ENCODE measurements at regions not wholly inside any gene's neighbourhood (a gene's known extent, or its start where the extent isn't known, plus 50 kb on each side); places are given as distances from the start of the nearest gene placed in this dataset.

DNA sequence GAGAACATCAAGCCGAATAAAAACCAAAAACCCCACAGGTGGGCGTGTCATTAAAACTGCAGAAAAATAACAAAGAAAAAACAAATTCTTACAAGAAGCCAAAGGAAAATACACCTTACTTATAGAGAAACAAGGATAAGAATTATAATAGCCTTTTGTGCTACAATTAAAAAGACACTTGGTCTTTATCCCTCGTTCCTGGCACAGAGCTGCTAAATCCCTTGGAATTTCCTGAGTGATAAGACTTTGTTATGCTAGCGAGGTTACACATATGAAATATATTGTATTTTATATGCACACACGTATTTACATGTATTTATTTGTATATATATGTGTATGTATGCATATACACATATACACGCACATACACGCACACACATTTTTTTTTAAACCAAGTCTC, 325.3 kb upstream of the TFPI start:
- TF ChIP-seq, protein P1, sequence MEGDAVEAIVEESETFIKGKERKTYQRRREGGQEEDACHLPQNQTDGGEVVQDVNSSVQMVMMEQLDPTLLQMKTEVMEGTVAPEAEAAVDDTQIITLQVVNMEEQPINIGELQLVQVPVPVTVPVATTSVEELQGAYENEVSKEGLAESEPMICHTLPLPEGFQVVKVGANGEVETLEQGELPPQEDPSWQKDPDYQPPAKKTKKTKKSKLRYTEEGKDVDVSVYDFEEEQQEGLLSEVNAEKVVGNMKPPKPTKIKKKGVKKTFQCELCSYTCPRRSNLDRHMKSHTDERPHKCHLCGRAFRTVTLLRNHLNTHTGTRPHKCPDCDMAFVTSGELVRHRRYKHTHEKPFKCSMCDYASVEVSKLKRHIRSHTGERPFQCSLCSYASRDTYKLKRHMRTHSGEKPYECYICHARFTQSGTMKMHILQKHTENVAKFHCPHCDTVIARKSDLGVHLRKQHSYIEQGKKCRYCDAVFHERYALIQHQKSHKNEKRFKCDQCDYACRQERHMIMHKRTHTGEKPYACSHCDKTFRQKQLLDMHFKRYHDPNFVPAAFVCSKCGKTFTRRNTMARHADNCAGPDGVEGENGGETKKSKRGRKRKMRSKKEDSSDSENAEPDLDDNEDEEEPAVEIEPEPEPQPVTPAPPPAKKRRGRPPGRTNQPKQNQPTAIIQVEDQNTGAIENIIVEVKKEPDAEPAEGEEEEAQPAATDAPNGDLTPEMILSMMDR (IDR thresholded peaks at IDR 0.05) = no peak
- TF ChIP-seq POLR2A (IDR thresholded peaks at IDR 0.05) = no peak

Data from adrenal gland (tissue), 5 donors.